Gastroesophageal sphincter (tissue), 4 donors: ENCODE measurements at regions not wholly inside any gene's neighbourhood (a gene's known extent, or its start where the extent isn't known, plus 50 kb on each side); places are given as distances from the start of the nearest gene placed in this dataset.

ENCODE experiments used
- ATAC-seq: fragments of 150-250 bp; one replicate; pipeline ENCODE4 v1.9.1; 2016; ENCODE audit warnings: mild to moderate bottlenecking, moderate library complexity
- H3K27ac ChIP-seq, 4 donors: fragments of 200-600 bp; sonication (generic) in 3 of 4; 1 replicate in 3 of 4; 2 replicates in 1 of 4; pipeline ENCODE4 v1.5.1; 2016 to 2019
- H3K27me3 ChIP-seq: fragments of 200-600 bp; sonication (generic); one replicate; pipeline ENCODE4 v1.5.1; 2019
- H3K36me3 ChIP-seq, 2 donors: fragments of 200-600 bp; sonication (generic); one replicate each; pipeline ENCODE4 v1.5.1; 2019; ENCODE audit warnings: control low read depth in 1 of 2
- H3K4me1 ChIP-seq, 3 donors: fragments of 200-600 bp; sonication (generic); 1 replicate in 2 of 3; 2 replicates in 1 of 3; pipeline ENCODE4 v1.5.1; 2016 to 2019; ENCODE audit warnings: control low read depth in 2 of 3
- H3K4me3 ChIP-seq, 2 donors: fragments of 200-600 bp; sonication (generic); one replicate each; pipeline ENCODE4 v1.5.1; 2019; ENCODE audit warnings: mild to moderate bottlenecking in 1 of 2, moderate library complexity in 1 of 2
- H3K9me3 ChIP-seq, 3 donors: fragments of 200-600 bp; sonication (generic); one replicate each; pipeline ENCODE4 v1.5.1; 2017 to 2019; ENCODE audit warnings: control low read depth in 2 of 3
- EP300 ChIP-seq: sonication (generic); formaldehyde crosslinking; IDR thresholded peaks from one replicate; pipeline ENCODE4 v1.6.1; 2017; ENCODE audit warnings: antibody characterized with exemption, mild to moderate bottlenecking
- POLR2A ChIP-seq, 2 donors: fragments of 450-650 bp; IDR thresholded peaks; one replicate each; pipeline ENCODE4 v1.6.1; 2017; ENCODE audit warnings: antibody characterized with exemption in 2 of 2, mild to moderate bottlenecking in 2 of 2, moderate library complexity in 1 of 2
- POLR2AphosphoS5 ChIP-seq: sonication (generic); formaldehyde crosslinking; IDR thresholded peaks from one replicate; pipeline ENCODE4 v1.6.1; 2017; ENCODE audit warnings: antibody characterized with exemption
- WGBS, 2 donors: methylation state at CpG; one replicate each; pipeline ENCODE4 v1.1.5; 2018; ENCODE audit warnings: low coverage in 1 of 2; 5-methylcytosine and 5-hydroxymethylcytosine counted together
- small RNA-seq, 4 donors: library from RNA; depleted of rRNA; stranded (forward); fragments of <200 nt; gene quantifications; one replicate each; pipeline ENCODE3, GENCODE V24; 2016
- TF ChIP-seq, protein P1 (sequence below), 4 experiments: fragments of 200-600 bp in 2 of 4; fragments of 450-650 bp in 2 of 4; sonication (generic) in 1 of 4; IDR thresholded peaks; one replicate each; pipeline ENCODE4 v1.5.1; 2017 to 2019; ENCODE audit warnings: antibody characterized with exemption in 4 of 4, mild to moderate bottlenecking in 2 of 4, moderate library complexity in 2 of 4

DNA sequence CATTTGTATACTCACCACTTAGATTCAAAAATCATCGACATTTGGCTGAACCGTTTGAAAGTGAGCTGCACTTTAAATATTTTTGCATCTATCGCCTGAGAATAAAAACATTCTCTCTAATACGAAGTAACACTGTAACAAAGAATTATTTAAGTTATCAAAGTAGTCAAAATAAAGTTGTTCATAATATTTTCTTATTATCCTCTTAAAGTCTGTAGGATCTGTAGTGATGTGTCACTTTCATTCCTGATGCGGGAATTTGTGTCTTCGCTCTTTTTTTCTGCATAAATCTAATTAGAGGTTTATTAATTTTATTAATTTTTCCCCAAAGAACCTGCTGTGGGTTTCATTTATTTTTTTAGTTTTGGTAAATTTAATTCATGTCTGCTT lies 74.8 kb downstream of the ETS2 start:
- no peak overlapping the region for H3K4me3 ChIP-seq
- H3K4me1 ChIP-seq = no peaks in the 10 kb centered on the region
- H3K27me3 ChIP-seq = no peaks in the 10 kb centered on the region
- WGBS, 2 donors = 74 to 83% methylated on average over 6 of the region's 6 CpGs
- H3K36me3 ChIP-seq = no peaks in the 10 kb centered on the region
- ATAC-seq = no peak
- peaks cover 0 to 15% (median 0%) of the 10 kb centered on the region in 3 donors for H3K9me3 ChIP-seq
- no peak overlapping the region for H3K27ac ChIP-seq
- TF ChIP-seq, protein P1, sequence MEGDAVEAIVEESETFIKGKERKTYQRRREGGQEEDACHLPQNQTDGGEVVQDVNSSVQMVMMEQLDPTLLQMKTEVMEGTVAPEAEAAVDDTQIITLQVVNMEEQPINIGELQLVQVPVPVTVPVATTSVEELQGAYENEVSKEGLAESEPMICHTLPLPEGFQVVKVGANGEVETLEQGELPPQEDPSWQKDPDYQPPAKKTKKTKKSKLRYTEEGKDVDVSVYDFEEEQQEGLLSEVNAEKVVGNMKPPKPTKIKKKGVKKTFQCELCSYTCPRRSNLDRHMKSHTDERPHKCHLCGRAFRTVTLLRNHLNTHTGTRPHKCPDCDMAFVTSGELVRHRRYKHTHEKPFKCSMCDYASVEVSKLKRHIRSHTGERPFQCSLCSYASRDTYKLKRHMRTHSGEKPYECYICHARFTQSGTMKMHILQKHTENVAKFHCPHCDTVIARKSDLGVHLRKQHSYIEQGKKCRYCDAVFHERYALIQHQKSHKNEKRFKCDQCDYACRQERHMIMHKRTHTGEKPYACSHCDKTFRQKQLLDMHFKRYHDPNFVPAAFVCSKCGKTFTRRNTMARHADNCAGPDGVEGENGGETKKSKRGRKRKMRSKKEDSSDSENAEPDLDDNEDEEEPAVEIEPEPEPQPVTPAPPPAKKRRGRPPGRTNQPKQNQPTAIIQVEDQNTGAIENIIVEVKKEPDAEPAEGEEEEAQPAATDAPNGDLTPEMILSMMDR (IDR thresholded peaks at IDR 0.05) = no peak
- TF ChIP-seq POLR2AphosphoS5 (no peak), EP300 (no peak), POLR2A (IDR thresholded peaks at IDR 0.05) (no peak)

DNA sequence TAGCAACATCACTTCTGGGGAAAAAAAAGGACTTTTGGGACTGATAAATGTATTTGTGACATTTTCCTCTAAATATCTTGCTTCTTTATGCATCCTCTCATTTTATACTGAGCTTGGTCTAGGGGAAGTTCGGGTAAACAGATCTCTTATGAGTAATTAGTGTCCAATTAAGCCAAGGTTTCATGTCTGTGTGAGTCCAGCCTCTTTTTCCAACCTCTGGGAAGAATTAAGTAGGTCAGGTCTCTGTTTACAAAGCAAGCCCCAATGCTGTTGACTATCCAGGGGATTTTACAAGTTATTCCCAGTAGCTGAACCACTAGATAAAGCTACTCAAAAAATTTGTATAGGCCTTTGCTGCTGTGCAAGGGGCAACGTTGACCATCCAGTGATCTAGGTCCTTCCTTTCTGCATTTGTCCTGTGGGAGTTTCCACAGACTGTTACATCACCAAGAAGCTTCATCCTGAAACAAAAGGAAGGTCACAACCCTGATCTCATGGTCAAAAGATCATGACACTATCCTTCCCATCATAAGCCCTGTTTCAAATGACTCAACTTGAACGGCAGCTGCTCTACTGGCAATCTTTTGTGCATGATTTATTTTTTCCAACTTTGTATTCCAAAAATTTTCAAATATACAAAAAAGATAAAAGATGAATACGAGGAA lies 74.3 kb downstream of the ETS2 start:
- H3K4me1 ChIP-seq = no peaks in the 10 kb centered on the region

DNA sequence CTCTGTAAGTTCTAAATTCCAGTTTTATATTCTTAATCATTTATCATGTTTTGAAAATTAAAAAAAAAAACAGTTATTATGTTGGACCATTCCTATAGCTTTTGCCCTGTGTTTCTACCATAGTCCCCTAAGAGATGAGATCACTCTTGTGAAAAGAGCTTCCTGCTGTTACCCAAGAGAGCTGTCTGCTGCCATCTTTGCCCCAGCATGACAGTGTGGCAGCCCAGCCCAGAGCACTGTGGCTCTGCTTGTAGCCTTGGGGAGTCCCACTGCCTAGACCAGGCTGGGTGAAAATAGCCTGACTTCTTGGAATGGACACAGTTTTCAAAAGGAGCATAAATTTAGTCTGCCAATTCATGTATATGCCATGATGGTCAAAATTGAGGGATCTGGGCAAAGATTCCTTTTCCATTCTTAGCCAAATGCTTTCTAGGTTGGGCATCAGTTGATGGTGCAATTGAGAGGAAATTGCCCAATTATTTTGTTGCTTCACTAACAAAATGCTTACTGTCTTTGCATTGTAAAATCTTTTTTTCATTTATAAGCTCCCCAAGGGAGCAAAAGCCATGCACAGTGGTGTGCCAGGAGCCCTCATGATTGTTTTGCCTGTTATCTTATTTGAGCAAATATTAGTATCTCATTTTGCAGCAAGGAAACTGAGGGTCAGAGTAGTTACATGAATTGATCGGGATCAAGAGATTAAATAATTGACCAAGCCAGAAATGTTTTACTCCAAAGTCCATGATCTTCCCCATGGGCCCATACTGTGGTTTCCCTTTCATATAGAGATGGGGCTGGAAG lies 72.8 kb downstream of the ETS2 start:
- TF ChIP-seq EP300 (no peak), POLR2A (IDR thresholded peaks at IDR 0.05) (no peak), POLR2AphosphoS5 (no peak)
- TF ChIP-seq, protein P1 (IDR thresholded peaks at IDR 0.05) = no peak
- Histone ChIP-seq H3K4me3 (no peak overlapping the region), H3K9me3 (peaks cover 0 to 15% (median 0%) of the 10 kb centered on the region in 3 donors), H3K36me3 (no peaks in the 10 kb centered on the region), H3K27ac (no peak overlapping the region), H3K4me1 (no peaks in the 10 kb centered on the region), H3K27me3 (no peaks in the 10 kb centered on the region)
- 100% methylated on average over 1 of the region's 1 CpG for WGBS, 2 donors
- no peak for ATAC-seq

More for the DNA sequence above, 74.3 kb downstream of the ETS2 start:
- ATAC-seq = no peak
- peaks cover 0 to 15% (median 0%) of the 10 kb centered on the region in 3 donors for H3K9me3 ChIP-seq
- H3K27ac ChIP-seq = no peak overlapping the region
- 47 to 58% methylated on average over 4 of the region's 4 CpGs for WGBS, 2 donors
- no peak overlapping the region for H3K4me3 ChIP-seq
- TF ChIP-seq EP300 = no peak
- no peak for TF ChIP-seq POLR2A (IDR thresholded peaks at IDR 0.05)
- TF ChIP-seq, protein P1 (IDR thresholded peaks at IDR 0.05) = no peak
- TF ChIP-seq POLR2AphosphoS5 = no peak
- H3K36me3 ChIP-seq = no peaks in the 10 kb centered on the region
- no peaks in the 10 kb centered on the region for H3K27me3 ChIP-seq

DNA sequence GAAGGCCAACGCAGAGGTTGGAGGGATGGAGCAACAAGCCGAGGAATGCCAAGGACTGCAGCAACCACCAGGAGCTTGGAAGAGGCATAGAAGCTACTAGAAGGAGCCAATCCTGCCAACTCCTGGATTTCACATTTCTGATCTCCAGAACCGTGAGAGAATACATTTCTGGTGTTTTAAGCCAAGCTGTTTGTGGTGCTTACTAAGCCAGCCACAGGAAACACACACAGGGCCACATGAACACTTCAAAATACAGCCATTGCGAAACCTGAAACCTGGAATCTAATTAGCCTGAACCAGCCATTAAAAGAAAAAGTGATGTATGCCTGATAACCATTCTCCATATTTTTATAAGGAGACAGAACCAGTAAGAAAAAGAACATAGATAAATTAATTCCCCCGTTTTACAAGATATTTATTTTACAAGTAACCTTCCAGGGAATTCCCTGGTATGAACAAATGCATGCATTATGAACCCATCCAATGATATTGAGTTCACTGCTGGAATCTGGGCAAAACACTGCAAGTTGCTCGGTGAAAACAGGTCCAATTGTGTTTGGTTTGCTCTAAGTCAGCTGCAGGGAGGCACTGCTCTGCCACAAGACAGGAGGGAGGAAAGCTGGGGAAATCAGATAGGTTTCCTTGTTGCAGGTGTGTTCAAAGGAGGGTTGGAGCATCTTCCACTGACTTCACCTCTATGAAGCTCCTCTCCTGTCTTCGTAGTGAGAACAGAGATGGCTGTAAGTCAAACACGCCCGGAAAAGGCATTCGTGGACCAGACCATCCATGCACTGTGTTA lies 70.2 kb downstream of the ETS2 start:
- ATAC-seq = no peak

More for the DNA sequence above, 70.2 kb downstream of the ETS2 start:
- H3K4me3 ChIP-seq = no peak overlapping the region
- no peak for TF ChIP-seq EP300
- TF ChIP-seq, protein P1 (IDR thresholded peaks at IDR 0.05) = no peak
- no peak for TF ChIP-seq POLR2A (IDR thresholded peaks at IDR 0.05)
- TF ChIP-seq POLR2AphosphoS5 = no peak
- H3K27me3 ChIP-seq = no peaks in the 10 kb centered on the region
- 73 to 90% methylated on average over 4 to 7 of the region's 10 CpGs for WGBS, 2 donors
- H3K4me1 ChIP-seq = no peaks in the 10 kb centered on the region
- H3K9me3 ChIP-seq = peaks cover 0 to 11% (median 0%) of the 10 kb centered on the region in 3 donors
- H3K27ac ChIP-seq = no peak overlapping the region
- H3K36me3 ChIP-seq = no peaks in the 10 kb centered on the region

Small RNA genes lying in the stretch of these regions (small RNA-seq; reads per million reads assigned to genes)
- 0 reads per million in 4 donors for gene RF00091
